ENCODE measurements at regions not wholly inside any gene's neighbourhood (a gene's known extent, or its start where the extent isn't known, plus 50 kb on each side); places are given as distances from the start of the nearest gene placed in this dataset.

DNA sequence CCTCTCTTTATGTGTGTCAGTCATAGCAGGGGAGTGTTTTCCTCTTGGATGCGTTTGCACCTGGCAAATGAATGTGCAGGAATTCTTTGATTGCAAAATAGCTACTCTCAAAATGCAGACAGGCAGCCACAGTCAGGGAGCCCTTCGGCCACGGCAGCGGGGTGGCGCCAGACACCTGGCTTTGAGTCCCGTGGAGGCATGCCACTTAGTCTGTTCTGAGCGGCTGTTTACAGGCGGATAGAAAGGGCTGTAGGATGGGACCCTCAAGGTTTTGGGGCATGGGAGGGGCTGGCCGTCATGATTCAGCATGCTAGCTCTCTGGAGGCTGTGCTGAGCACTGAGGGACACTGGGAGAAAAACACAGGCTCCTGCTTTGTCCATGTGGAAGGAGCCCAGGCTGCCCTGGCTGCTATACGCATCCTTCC lies 117.1 kb downstream of the SLC25A47 start:
- DNase-seq, result peak in 3 of 5 donors; percentile 19 to 21 (median 20)

DNA sequence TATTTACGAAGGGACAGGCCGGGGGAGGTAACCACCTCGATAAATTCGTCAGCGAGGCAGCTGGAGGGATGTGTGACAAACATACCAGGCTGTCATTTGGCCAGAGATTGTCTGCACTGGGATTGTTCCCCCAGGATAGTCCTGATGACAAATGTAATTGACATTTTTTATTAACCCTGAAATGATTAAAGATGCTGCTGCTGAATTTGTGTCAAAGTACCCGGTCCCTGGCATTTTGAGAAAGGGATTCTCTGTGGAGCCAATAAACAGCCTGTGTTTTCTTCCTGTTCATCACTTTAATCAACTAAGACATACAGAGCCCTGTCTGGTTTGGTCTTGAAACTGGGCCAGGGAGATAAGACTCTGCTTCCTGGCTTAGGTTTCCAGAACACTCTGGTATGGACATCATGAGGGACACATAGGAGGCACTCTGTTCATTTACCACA lies 117.6 kb downstream of the SLC25A47 start:
- no peak for DNase-seq

DNA sequence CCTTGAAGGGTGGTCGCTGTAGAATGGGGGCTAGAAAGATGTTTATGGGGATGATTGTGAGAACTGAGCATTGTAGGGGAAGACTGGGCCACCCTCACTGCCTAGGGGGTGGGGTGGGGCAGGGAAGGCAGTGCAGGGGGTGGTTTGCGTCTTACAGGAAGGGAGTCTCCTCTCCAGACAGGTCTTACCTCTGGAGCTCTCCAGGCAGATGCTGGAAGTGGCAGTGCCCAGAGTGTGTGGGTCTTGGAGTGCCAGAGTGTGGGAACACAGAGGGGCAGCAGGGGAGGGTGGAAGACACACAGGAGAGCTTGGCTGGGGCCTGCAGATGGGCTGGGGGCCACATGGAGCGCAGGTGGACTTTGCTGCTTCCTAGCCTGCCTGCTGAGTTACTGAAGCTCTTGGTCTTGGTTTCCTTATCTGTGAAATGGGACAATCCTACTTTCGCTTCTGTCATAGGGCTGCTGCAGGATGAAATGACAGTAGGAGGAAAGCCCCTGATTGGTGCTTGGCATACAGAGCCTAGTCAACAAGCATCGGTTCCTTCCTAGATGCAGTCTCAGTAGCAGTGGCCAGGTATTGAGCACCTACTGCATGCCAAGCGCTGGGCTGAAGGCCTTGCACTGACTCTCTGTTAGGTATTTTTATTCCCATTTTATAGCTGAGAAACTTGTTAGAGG lies 118.3 kb downstream of the SLC25A47 start:
- DNase-seq, result peak in 1 of 5 donors; percentile 14

GRCh38 chr14:100442036-100442435 lies 118.9 kb downstream of the SLC25A47 start:
- DNase-seq, result no peak

DNA sequence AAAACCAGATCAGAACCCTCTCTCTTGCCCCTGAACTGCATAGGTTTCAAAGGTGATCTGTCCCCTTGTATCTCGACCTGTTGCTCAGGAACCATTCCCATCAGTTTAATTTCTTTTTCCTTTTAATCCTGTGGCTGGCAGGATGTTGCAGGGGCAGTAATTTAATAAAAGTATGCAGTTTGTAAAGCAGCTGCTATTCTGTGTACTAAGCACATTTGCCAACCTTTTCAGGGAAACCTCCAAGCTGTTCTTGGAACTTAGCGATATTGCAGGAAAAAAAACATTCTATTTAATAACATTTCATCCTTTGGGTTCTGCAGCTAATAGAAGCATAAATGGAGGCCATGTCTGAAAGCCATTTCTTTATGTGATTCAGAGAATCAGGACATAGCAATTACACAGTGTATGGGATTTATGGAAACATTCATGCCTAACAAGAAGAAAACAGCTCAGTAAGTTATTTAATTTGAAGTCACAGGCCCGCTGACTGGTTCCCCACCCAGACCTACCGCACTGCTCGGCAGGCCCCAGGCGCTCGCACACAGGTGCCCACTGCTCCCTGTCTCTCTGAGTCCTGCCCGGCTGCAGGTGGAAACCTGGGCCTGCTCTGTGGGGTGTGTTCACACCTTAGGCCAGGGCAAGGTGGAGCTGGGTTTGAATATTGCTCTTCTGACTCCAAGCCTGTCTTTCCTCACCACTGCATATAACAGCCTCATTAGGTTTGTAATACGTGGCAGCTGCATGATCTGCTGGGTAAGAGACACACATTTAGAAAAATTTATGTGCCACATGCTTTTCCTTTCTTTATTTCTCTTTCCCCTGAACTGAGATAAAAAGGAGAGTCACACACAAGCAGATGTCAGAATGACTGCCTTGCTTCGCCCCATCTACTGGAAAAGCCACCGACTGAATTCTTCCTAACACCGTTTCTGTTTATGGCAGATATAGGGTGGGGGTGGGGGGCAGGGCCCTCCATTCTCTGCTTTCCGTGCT lies 119.7 kb downstream of the SLC25A47 start:
- DNase-seq, result no peak

GRCh38 chr14:100443603-100444002 lies 120.5 kb downstream of the SLC25A47 start:
- no peak for DNase-seq

GRCh38 chr14:100445436-100446088 lies 122.4 kb downstream of the SLC25A47 start:
- DNase-seq, result no peak

DNA sequence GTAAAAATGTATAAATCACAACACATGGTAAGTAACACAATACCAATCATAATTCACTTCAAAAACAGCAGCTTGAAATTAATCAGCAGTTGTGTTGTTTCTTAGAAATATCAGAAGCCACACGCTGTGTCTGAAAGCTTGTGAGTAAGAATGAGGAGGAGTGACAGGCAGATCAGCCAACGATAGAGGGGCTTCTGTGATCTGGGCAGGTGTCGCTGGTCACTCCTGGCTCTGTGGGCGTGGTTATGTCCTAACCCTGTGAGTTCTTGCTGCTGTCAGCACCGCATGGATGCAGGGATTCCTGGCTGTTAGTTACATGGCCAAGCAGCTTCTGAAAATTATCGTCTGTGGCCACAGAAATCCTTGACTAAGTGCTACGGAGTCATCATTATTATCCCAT lies 123.4 kb downstream of the SLC25A47 start:
- peak in 1 of 5 donors; percentile 23 for DNase-seq

GRCh38 chr14:100448376-100448775 lies 125.2 kb downstream of the SLC25A47 start:
- DNase-seq, result no peak

- DNase-seq, result no peak
Measured at GRCh38 chr14:100449225-100449987, 126.3 kb downstream of the SLC25A47 start.

- DNase-seq, result no peak
Measured at GRCh38 chr14:100450049-100450448, 126.9 kb downstream of the SLC25A47 start.

DNA sequence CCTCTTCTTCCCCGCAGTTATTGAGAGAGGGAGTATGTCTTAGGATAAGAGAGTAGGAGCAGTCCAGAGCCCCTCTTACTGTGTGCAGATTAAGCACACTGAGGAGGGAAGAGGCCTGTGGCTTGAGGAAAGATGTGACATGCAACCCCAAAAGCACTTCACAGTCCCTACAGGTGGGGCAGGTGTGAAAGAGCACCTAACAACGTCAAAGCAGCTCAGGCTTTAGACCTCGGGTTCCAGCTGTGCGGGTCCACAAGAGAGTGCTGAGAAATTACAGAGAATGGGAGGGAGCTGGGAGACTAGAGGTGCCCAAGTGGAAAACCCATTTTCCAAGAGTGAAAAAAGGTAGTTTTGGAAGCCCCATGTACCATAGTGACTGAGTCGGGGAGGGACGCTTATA lies 127.6 kb downstream of the SLC25A47 start:
- no peak for DNase-seq

GRCh38 chr14:100451264-100451663 lies 128.1 kb downstream of the SLC25A47 start:
- DNase-seq, result no peak

- no peak for DNase-seq
Measured at GRCh38 chr14:100453930-100454329, 130.8 kb downstream of the SLC25A47 start.

DNA sequence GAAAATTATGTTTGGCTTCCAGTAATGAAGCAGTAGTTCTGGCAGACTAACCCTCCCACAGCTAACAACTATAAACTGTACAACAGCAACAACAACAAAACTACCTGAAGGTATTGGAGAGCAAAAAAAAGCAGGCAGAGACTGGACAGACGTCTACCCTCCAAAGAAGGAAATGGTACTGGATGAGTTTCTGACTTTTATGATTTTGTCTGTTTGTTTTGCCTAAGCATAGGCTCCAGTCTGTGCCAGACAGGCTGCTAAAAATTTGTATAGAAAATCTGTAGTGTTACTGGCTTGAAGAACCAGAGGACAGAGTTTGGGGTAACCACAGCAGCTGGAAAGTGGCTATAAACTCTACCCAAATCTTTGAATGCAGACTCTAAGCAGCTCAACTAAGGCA lies 131.3 kb downstream of the SLC25A47 start:
- no peak for DNase-seq

DNA sequence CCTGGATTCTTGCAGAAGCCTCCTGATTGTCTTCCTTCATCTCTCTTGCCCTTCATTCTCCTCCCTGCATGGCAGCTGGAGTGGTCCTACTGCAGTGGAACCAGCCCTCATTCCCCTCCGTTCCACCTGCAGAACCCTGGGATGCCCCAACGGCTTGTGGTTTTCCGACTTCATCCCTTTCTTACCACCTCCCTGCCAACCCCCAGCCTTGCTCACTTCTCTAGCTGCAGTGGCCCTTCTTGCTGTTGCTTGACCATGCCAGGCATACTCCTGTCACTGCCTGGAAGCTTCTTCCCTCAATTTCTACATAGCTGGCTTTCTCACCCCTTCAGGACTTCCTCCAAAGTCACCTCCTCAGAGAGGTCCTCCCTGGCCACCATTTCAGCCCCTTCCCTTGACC lies 123.3 kb downstream of the BEGAIN start:
- DNase-seq, result no peak

DNA sequence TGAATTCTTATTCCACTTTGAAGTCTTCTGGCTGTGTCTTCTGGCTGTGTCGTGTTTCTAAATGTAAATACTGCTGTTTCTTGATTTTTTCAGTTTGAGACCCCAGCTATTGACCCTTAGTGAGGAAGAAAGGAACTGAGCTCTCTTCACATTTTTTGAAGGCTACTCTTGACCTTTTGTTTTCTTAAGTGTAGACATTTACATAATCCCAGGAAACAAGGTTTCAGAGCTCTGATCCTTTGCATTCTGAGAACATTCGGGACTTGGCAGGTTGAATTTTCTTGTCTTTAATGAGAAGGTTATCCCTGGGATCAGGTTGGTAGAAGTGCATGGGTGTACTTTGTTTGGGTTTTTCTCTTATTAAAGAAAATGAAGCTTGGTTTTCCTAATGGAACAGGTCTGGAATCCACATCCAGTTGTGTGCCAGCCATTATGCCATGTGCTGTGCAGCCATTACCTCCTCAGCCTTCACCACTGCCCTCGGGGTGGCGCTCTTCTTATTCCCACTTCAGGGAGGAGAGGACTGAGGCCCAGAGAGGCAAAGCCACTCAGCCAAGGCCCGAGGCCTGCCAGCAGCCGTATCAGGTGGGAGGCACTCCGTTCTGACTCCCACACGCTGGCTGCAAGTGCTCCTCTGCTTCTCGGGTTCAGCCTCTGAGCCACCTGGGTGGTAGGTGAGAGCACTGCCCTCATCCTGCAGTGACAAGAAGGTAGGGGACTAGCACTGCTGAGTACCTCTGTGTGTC lies 120.9 kb downstream of the BEGAIN start:
- DNase-seq, result no peak

DNA sequence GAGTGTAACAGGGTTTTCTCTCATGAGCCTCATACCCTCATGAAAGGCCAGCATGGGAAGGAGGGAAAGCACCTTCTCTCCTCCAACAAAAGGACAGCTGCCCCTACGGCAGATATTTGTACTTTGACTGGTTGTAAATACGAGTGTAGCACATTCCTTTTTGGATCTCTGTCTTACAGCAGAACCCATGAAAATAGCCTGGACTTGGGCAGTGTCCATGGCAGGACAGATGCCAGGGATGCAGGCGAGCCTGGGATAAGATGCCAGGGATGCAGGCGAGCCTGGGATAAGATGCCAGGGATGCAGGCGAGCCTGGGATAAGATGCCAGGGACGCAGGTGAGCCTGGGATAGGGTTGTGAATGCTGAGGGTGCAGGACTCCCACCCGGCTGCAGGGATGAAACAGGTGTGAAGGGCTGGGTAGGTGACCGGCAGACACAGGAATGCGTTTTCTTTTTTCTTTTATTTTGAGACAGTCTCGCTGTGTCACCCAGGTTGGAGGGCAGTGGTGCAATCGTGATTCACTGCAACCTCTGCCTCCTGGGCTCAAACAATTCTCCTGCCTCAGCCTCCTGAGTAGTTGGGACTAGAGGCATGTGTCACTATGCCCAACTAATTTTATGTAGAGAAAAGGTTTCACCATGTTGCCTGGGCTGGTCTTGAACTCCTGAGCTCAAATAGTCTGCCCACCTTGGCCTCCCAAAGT lies 120.0 kb downstream of the BEGAIN start:
- no peak for DNase-seq

DNA sequence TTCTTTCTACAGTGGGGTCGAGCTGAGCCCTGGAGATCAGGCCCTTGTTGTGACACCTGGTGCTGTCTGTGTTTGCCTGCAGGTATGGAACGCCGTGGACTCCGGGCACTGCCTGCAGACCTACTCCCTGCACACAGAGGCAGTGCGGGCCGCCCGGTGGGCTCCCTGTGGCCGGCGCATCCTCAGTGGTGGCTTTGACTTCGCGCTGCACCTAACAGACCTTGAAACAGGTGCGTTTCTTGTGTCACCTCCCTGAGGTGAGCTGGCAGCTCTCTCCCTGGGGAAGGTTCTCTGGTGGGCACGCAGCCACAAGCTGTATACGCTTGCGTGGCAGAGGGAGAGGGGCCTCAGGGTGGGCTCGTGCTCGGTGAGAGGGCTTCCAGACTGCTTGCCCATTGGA lies 119.3 kb downstream of the BEGAIN start:
- no peak for DNase-seq

- DNase-seq, result no peak
Measured at GRCh38 chr14:100468557-100468956, 118.7 kb downstream of the BEGAIN start.
